MCF 10A (cell line): ENCODE measurements at regions not wholly inside any gene's neighbourhood (a gene's known extent, or its start where the extent isn't known, plus 50 kb on each side); places are given as distances from the start of the nearest gene placed in this dataset.

ENCODE experiments used
- BruUV-seq: library from RNA; stranded (reverse); fragments of 400-500 nt; replicated peaks from 2 replicates; lab custom pipeline; 2021; lab: Mats Ljungman, UMichigan
- CTCF ChIA-PET: fragments of 300-600 bp; sonication (Branson Sonifier 250); formaldehyde crosslinking; extraction: SDS; loops from one replicate; lab custom pipeline; 2021; ENCODE audit warnings: antibody characterized with exemption, inconsistent platforms; lab: Yijun Ruan, JAX
- POLR2A ChIA-PET: fragments of 300-600, 350-650 bp; sonication (Branson Sonifier 250); formaldehyde crosslinking; extraction: SDS; loops from one replicate; lab custom pipeline; 2020; ENCODE audit warnings: antibody characterized with exemption, inconsistent platforms; lab: Yijun Ruan, JAX
- DNase-seq: peaks from one replicate; pipeline ENCODE4 v3.0.0-alpha.2; 2018; ENCODE audit not compliant: unreplicated experiment
- H3K27ac Mint-ChIP-seq: one replicate; pipeline ENCODE4 v1.8.0; 2022; ENCODE audit warnings: mild to moderate bottlenecking, low read depth, mixed read lengths; ENCODE audit not compliant: unreplicated experiment
- H3K27me3 Mint-ChIP-seq: one replicate; pipeline ENCODE4 v1.8.0; 2022; ENCODE audit warnings: mixed read lengths; ENCODE audit not compliant: insufficient read depth, unreplicated experiment
- H3K36me3 Mint-ChIP-seq: one replicate; pipeline ENCODE4 v1.8.0; 2022; ENCODE audit warnings: mild to moderate bottlenecking, moderate library complexity, mixed read lengths; ENCODE audit not compliant: insufficient read depth, unreplicated experiment
- H3K4me1 Mint-ChIP-seq: one replicate; pipeline ENCODE4 v1.8.0; 2022; ENCODE audit warnings: mixed read lengths; ENCODE audit not compliant: insufficient read depth, unreplicated experiment
- H3K4me3 Mint-ChIP-seq: one replicate; pipeline ENCODE4 v1.8.0; 2022; ENCODE audit warnings: mild to moderate bottlenecking, moderate library complexity, mixed read lengths; ENCODE audit not compliant: unreplicated experiment
- H3K9me3 Mint-ChIP-seq: one replicate; pipeline ENCODE4 v1.8.0; 2022; ENCODE audit warnings: mixed read lengths; ENCODE audit not compliant: unreplicated experiment
- CTCF ChIP-seq: fragments of 200-600 bp; IDR thresholded peaks from one replicate; pipeline ENCODE4 v1.8.0; 2022; ENCODE audit warnings: antibody characterized with exemption, mild to moderate bottlenecking; ENCODE audit not compliant: unreplicated experiment
- intact Hi-C: fragments of 100-400 bp; cut with micrococcal nuclease; formaldehyde crosslinking; loops from 2 replicates; pipeline ENCODE4 v1.14.1; 2022

GRCh38 chr2:70374616-70375015 is 72.7 kb upstream of the FAM136A start:
- CTCF ChIA-PET = no interaction called here

GRCh38 chr2:70371753-70372152 is 69.9 kb upstream of the FAM136A start:
- Mint-ChIP-seq H3K36me3 (no peaks in the 10 kb centered on the region), H3K27ac (peak overlapping the region; percentile 82), H3K9me3 (peaks cover 7% of the 10 kb centered on the region), H3K4me1 (peaks cover 21% of the 10 kb centered on the region), H3K27me3 (no peaks in the 10 kb centered on the region), H3K4me3 (peak overlapping the region; percentile 10)
- CTCF ChIA-PET = interaction anchor here (1.2 kb wide), 1 partner anchor 246 kb away, joined by 4 read pairs; no protein-coding TSS in a partner anchor
- TF ChIP-seq CTCF = no peak
- POLR2A ChIA-PET = interaction anchor here (0.8 to 1.0 kb wide), 2 partner anchors 43 to 136 kb away, joined by 3 read pairs; no protein-coding TSS in a partner anchor
- no TSS peak for BruUV-seq
- intact Hi-C loops = no loop called here
- peak; percentile 70 for DNase-seq

More at GRCh38 chr2:70374616-70375015, 72.7 kb upstream of the FAM136A start:
- intact Hi-C loops = no loop called here
- H3K27me3 Mint-ChIP-seq = no peaks in the 10 kb centered on the region
- DNase-seq = no peak
- peaks cover 7% of the 10 kb centered on the region for H3K9me3 Mint-ChIP-seq
- no peak overlapping the region for H3K27ac Mint-ChIP-seq
- H3K4me3 Mint-ChIP-seq = no peak overlapping the region
- peaks cover 7% of the 10 kb centered on the region for H3K4me1 Mint-ChIP-seq
- POLR2A ChIA-PET = interaction anchor here (0.7 kb wide), 1 partner anchor 101 kb away, joined by 3 read pairs; no protein-coding TSS in a partner anchor
- H3K36me3 Mint-ChIP-seq = no peaks in the 10 kb centered on the region
- TF ChIP-seq CTCF = no peak
- no TSS peak for BruUV-seq

GRCh38 chr2:70369082-70369481 is 67.2 kb upstream of the FAM136A start:
- Mint-ChIP-seq H3K9me3 (peaks cover 7% of the 10 kb centered on the region), H3K27ac (no peak overlapping the region), H3K36me3 (no peaks in the 10 kb centered on the region), H3K4me1 (peaks cover 21% of the 10 kb centered on the region), H3K4me3 (no peak overlapping the region), H3K27me3 (no peaks in the 10 kb centered on the region)
- TF ChIP-seq CTCF = no peak
- intact Hi-C loops = no loop called here
- CTCF ChIA-PET = no interaction called here
- POLR2A ChIA-PET = interaction anchor here (0.6 to 1.3 kb wide), 2 partner anchors 8 to 183 kb away, joined by 3 to 4 read pairs; no protein-coding TSS in a partner anchor
- no peak for DNase-seq
- no TSS peak for BruUV-seq

DNA sequence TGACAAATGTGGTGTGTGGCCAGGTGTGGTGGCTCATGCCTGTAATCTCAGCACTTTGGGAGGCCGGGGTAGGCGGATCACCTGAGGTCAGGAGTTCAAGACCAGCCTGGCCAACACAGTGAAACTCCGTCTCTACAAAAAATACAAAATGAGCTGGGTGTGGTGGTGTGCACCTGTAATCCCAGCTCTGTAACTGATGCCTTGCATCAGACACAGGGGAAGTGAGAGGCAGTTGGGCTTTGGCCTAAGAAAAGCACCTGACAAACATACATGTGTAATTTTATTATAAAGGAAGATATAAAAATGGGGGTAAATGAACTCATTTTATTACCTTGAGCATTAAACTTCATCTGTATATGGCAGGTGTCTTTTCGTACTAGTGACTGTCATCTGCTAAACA is 66.7 kb upstream of the FAM136A start:
- H3K27me3 Mint-ChIP-seq = no peaks in the 10 kb centered on the region
- H3K27ac Mint-ChIP-seq = no peak overlapping the region
- H3K4me3 Mint-ChIP-seq = no peak overlapping the region
- intact Hi-C loops = no loop called here
- no peaks in the 10 kb centered on the region for H3K36me3 Mint-ChIP-seq
- BruUV-seq = no TSS peak
- CTCF ChIA-PET = no interaction called here
- no peak for TF ChIP-seq CTCF
- peaks cover 7% of the 10 kb centered on the region for H3K9me3 Mint-ChIP-seq
- peaks cover 21% of the 10 kb centered on the region for H3K4me1 Mint-ChIP-seq
- no peak for DNase-seq
- POLR2A ChIA-PET = interaction anchor here (0.5 to 1.3 kb wide), 3 partner anchors 148 to 184 kb away, joined by 3 read pairs; no protein-coding TSS in a partner anchor
